HPDE6-E6E7 (cell line): ENCODE measurements at regions not wholly inside any gene's neighbourhood (a gene's known extent, or its start where the extent isn't known, plus 50 kb on each side); places are given as distances from the start of the nearest gene placed in this dataset.

Experiments used
- DNase-seq: peaks from one replicate; pipeline ENCODE4 v3.0.0; 2011; ENCODE audit warnings: missing footprints; ENCODE audit errors: extremely low spot score

GRCh38 chr2:66960161-66960560 lies 437.0 kb upstream of the ETAA1 start:
- no peak for DNase-seq

- DNase-seq, result no peak
These were observed 434.4 kb upstream of the ETAA1 start for GRCh38 chr2:66962716-66963115.

- DNase-seq, result no peak
These were observed 430.5 kb upstream of the ETAA1 start for GRCh38 chr2:66966631-66967030.

GRCh38 chr2:66968946-66969345 lies 428.2 kb upstream of the ETAA1 start:
- no peak for DNase-seq

GRCh38 chr2:66981074-66981473 lies 416.1 kb upstream of the ETAA1 start:
- no peak for DNase-seq

- DNase-seq, result no peak
These were observed 414.4 kb upstream of the ETAA1 start for GRCh38 chr2:66982766-66983165.

- no peak for DNase-seq
These were observed 412.3 kb upstream of the ETAA1 start for GRCh38 chr2:66984864-66985263.

GRCh38 chr2:66985906-66986305 lies 411.2 kb upstream of the ETAA1 start:
- no peak for DNase-seq

GRCh38 chr2:66987733-66988132 lies 409.4 kb upstream of the ETAA1 start:
- DNase-seq, result no peak

GRCh38 chr2:66994654-66995053 lies 402.5 kb upstream of the ETAA1 start:
- no peak for DNase-seq

GRCh38 chr2:66995636-66996035 lies 401.5 kb upstream of the ETAA1 start:
- DNase-seq, result no peak

GRCh38 chr2:67002618-67003371 lies 394.3 kb upstream of the ETAA1 start:
- no peak for DNase-seq

GRCh38 chr2:67006373-67006960 lies 390.7 kb upstream of the ETAA1 start:
- DNase-seq, result no peak

- no peak for DNase-seq
These were observed 389.0 kb upstream of the ETAA1 start for GRCh38 chr2:67008155-67008554.

GRCh38 chr2:67012165-67012564 lies 385.0 kb upstream of the ETAA1 start:
- DNase-seq, result no peak

GRCh38 chr2:67013821-67014220 lies 383.3 kb upstream of the ETAA1 start:
- DNase-seq, result no peak

- no peak for DNase-seq
These were observed 381.5 kb upstream of the ETAA1 start for GRCh38 chr2:67015681-67016080.

GRCh38 chr2:67018301-67018700 lies 378.8 kb upstream of the ETAA1 start:
- no peak for DNase-seq

- DNase-seq, result no peak
These were observed 365.1 kb upstream of the ETAA1 start for GRCh38 chr2:67032076-67032475.

- no peak for DNase-seq
These were observed 360.7 kb upstream of the ETAA1 start for GRCh38 chr2:67036444-67036843.

- DNase-seq, result no peak
These were observed 359.5 kb upstream of the ETAA1 start for GRCh38 chr2:67037655-67038054.

- DNase-seq, result no peak
These were observed 358.9 kb upstream of the ETAA1 start for GRCh38 chr2:67038195-67038594.

GRCh38 chr2:67039058-67039457 lies 358.1 kb upstream of the ETAA1 start:
- DNase-seq, result no peak
